Ishikawa (cell line): ENCODE measurements at regions not wholly inside any gene's neighbourhood (a gene's known extent, or its start where the extent isn't known, plus 50 kb on each side); places are given as distances from the start of the nearest gene placed in this dataset.

Experiments
- CEBPB ChIP-seq: IDR thresholded peaks from 2 replicates; pipeline ENCODE4 v1.6.1; 2012
- CREB1 ChIP-seq: IDR thresholded peaks from 2 replicates; pipeline ENCODE4 v1.6.1; 2012; ENCODE audit warnings: low read depth
- EGR1 ChIP-seq: IDR thresholded peaks from 2 replicates; pipeline ENCODE4 v1.6.1; 2012
- EP300 ChIP-seq: IDR thresholded peaks from 2 replicates; pipeline ENCODE4 v1.6.1; 2012; ENCODE audit warnings: borderline replicate concordance
- FOXM1 ChIP-seq: IDR thresholded peaks from 2 replicates; pipeline ENCODE4 v1.6.1; 2012; ENCODE audit warnings: low read depth, borderline replicate concordance
- NFIC ChIP-seq: IDR thresholded peaks from 2 replicates; pipeline ENCODE4 v1.6.1; 2012
- RAD21 ChIP-seq: IDR thresholded peaks from 2 replicates; pipeline ENCODE4 v1.6.1; 2012; ENCODE audit warnings: low read depth
- TAF1 ChIP-seq: IDR thresholded peaks from 2 replicates; pipeline ENCODE4 v1.6.1; 2012; ENCODE audit warnings: low read depth, mild to moderate bottlenecking
- TCF12 ChIP-seq: IDR thresholded peaks from 2 replicates; pipeline ENCODE4 v1.6.1; 2012; ENCODE audit warnings: low read depth
- TEAD4 ChIP-seq: IDR thresholded peaks from 2 replicates; pipeline ENCODE4 v1.6.1; 2012
- YY1 ChIP-seq: IDR thresholded peaks from 2 replicates; pipeline ENCODE4 v1.6.1; 2012; ENCODE audit warnings: low read depth
- ZBTB7A ChIP-seq: IDR thresholded peaks from 2 replicates; pipeline ENCODE4 v1.6.1; 2012; ENCODE audit warnings: low read depth
- TF ChIP-seq, protein P1 (sequence below): IDR thresholded peaks from 2 replicates; pipeline ENCODE4 v1.6.1; 2012
- TF ChIP-seq, protein P2 (sequence below): IDR thresholded peaks from 2 replicates; pipeline ENCODE4 v1.6.1; 2012
- TF ChIP-seq, protein P3 (sequence below): IDR thresholded peaks from 2 replicates; pipeline ENCODE4 v1.6.1; 2012; ENCODE audit warnings: low read depth, mild to moderate bottlenecking

- TF ChIP-seq EP300 (no peak), NFIC (no peak), TCF12 (no peak), TEAD4 (no peak), ZBTB7A (no peak), EGR1 (no peak), CEBPB (no peak), FOXM1 (no peak)
- TF ChIP-seq, protein P1, sequence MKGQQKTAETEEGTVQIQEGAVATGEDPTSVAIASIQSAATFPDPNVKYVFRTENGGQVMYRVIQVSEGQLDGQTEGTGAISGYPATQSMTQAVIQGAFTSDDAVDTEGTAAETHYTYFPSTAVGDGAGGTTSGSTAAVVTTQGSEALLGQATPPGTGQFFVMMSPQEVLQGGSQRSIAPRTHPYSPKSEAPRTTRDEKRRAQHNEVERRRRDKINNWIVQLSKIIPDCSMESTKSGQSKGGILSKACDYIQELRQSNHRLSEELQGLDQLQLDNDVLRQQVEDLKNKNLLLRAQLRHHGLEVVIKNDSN = no peak
- TF ChIP-seq, protein P2, sequence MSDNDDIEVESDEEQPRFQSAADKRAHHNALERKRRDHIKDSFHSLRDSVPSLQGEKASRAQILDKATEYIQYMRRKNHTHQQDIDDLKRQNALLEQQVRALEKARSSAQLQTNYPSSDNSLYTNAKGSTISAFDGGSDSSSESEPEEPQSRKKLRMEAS = no peak
- TF ChIP-seq, protein P3, sequence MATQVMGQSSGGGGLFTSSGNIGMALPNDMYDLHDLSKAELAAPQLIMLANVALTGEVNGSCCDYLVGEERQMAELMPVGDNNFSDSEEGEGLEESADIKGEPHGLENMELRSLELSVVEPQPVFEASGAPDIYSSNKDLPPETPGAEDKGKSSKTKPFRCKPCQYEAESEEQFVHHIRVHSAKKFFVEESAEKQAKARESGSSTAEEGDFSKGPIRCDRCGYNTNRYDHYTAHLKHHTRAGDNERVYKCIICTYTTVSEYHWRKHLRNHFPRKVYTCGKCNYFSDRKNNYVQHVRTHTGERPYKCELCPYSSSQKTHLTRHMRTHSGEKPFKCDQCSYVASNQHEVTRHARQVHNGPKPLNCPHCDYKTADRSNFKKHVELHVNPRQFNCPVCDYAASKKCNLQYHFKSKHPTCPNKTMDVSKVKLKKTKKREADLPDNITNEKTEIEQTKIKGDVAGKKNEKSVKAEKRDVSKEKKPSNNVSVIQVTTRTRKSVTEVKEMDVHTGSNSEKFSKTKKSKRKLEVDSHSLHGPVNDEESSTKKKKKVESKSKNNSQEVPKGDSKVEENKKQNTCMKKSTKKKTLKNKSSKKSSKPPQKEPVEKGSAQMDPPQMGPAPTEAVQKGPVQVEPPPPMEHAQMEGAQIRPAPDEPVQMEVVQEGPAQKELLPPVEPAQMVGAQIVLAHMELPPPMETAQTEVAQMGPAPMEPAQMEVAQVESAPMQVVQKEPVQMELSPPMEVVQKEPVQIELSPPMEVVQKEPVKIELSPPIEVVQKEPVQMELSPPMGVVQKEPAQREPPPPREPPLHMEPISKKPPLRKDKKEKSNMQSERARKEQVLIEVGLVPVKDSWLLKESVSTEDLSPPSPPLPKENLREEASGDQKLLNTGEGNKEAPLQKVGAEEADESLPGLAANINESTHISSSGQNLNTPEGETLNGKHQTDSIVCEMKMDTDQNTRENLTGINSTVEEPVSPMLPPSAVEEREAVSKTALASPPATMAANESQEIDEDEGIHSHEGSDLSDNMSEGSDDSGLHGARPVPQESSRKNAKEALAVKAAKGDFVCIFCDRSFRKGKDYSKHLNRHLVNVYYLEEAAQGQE = no peak
Measured at GRCh38 chr1:18548643-18549042, 67.9 kb downstream of the KLHDC7A start.

DNA sequence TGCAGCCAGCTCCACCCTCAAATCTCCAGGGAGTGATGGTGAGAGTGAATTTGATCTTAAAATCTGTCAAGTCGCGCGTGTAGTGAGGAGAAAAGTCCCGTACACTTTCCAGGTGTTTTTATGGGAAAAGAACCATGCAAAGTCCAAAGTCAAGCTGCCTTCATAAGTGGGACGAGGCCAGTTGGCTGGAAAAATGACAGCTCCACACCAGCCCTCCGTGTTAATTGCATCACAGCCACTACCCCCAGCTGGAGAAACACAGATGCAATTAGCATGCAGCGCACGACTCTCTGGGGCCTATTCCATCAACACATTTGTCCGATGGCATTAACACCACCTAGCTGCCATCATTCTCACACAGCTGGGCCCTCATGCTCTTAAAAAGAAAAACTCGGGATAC is 68.4 kb downstream of the KLHDC7A start:
- TF ChIP-seq FOXM1 = no peak
- TF ChIP-seq, protein P2 = no peak
- TF ChIP-seq TCF12 = no peak
- TF ChIP-seq, protein P1 = no peak
- no peak for TF ChIP-seq YY1
- TF ChIP-seq EP300 = no peak
- TF ChIP-seq TAF1 = no peak

GRCh38 chr1:18549906-18550305 is 69.2 kb downstream of the KLHDC7A start:
- TF ChIP-seq EGR1 (no peak), YY1 (no peak), EP300 (no peak), RAD21 (no peak), TAF1 (no peak), FOXM1 (no peak), TEAD4 (no peak), NFIC (no peak), CEBPB (no peak), CREB1 (no peak), TCF12 (no peak), ZBTB7A (no peak)
- TF ChIP-seq, protein P1 = no peak
- TF ChIP-seq, protein P3 = no peak
- TF ChIP-seq, protein P2 = no peak

GRCh38 chr1:18552631-18553030 is 71.9 kb downstream of the KLHDC7A start:
- TF ChIP-seq, protein P3 = no peak
- TF ChIP-seq TAF1 (no peak), ZBTB7A (no peak), EGR1 (no peak), FOXM1 (no peak), RAD21 (no peak), TEAD4 (no peak), YY1 (no peak), TCF12 (no peak), CEBPB (no peak), EP300 (no peak)
- TF ChIP-seq, protein P1 = no peak
- TF ChIP-seq, protein P2 = no peak
